Raji (cell line): ENCODE measurements at regions not wholly inside any gene's neighbourhood (a gene's known extent, or its start where the extent isn't known, plus 50 kb on each side); places are given as distances from the start of the nearest gene placed in this dataset.

Experiments used
- POLR2A ChIP-seq: IDR thresholded peaks from 2 replicates; pipeline ENCODE4 v1.6.1; 2011; ENCODE audit warnings: low read depth, low read length, control low read depth; ENCODE audit not compliant: insufficient read depth

- no peak for TF ChIP-seq POLR2A
Observed at GRCh38 chr2:121046335-121046734, 238.7 kb downstream of the TFCP2L1 start.

GRCh38 chr2:121047383-121047782 lies 237.6 kb downstream of the TFCP2L1 start:
- TF ChIP-seq POLR2A = no peak

GRCh38 chr2:121049131-121049530 lies 235.9 kb downstream of the TFCP2L1 start:
- no peak for TF ChIP-seq POLR2A

- TF ChIP-seq POLR2A = no peak
Observed at GRCh38 chr2:121049950-121050585, 234.9 kb downstream of the TFCP2L1 start.

GRCh38 chr2:121051311-121051710 lies 233.7 kb downstream of the TFCP2L1 start:
- TF ChIP-seq POLR2A = no peak

- no peak for TF ChIP-seq POLR2A
Observed at GRCh38 chr2:121052023-121052422, 233.0 kb downstream of the TFCP2L1 start.

GRCh38 chr2:121052521-121052920 lies 232.5 kb downstream of the TFCP2L1 start:
- no peak for TF ChIP-seq POLR2A

GRCh38 chr2:121055088-121055487 lies 229.9 kb downstream of the TFCP2L1 start:
- TF ChIP-seq POLR2A = no peak

GRCh38 chr2:121055501-121055900 lies 229.5 kb downstream of the TFCP2L1 start:
- no peak for TF ChIP-seq POLR2A

- TF ChIP-seq POLR2A = no peak
Observed at GRCh38 chr2:121058852-121059558, 226.0 kb downstream of the TFCP2L1 start.

- TF ChIP-seq POLR2A = no peak
Observed at GRCh38 chr2:121059651-121060649, 225.1 kb downstream of the TFCP2L1 start.

GRCh38 chr2:121061633-121062032 lies 223.4 kb downstream of the TFCP2L1 start:
- no peak for TF ChIP-seq POLR2A

- no peak for TF ChIP-seq POLR2A
Observed at GRCh38 chr2:121063471-121063870, 221.5 kb downstream of the TFCP2L1 start.

GRCh38 chr2:121064186-121064585 lies 220.8 kb downstream of the TFCP2L1 start:
- no peak for TF ChIP-seq POLR2A

- no peak for TF ChIP-seq POLR2A
Observed at GRCh38 chr2:121065239-121065638, 219.8 kb downstream of the TFCP2L1 start.
